Heart right ventricle (tissue), 16 donors: ENCODE measurements at regions not wholly inside any gene's neighbourhood (a gene's known extent, or its start where the extent isn't known, plus 50 kb on each side); places are given as distances from the start of the nearest gene placed in this dataset.

Experiments used
- ATAC-seq, 8 donors: fragments of 200-7000 bp; cut with Tn5 transposase; one replicate each; pipeline ENCODE4 v1.9.1; 2020; ENCODE audit warnings: mild to moderate bottlenecking in 8 of 8, moderate library complexity in 8 of 8, moderate number of reproducible peaks in 1 of 8
- DNase-seq, 2 donors: peaks; one replicate each; pipeline ENCODE4 v3.0.0-alpha.2; 2020
- H3K27ac ChIP-seq, 10 donors: fragments of 200-600 bp; sonication (generic) in 2 of 10; one replicate each; pipeline versions ENCODE4 v1.5.0 to v1.8.0; 2020 to 2022; ENCODE audit warnings: mild to moderate bottlenecking in 3 of 10
- H3K27me3 ChIP-seq, 7 donors: fragments of 200-600 bp; one replicate each; pipeline ENCODE4 v1.8.0; 2021 to 2022; ENCODE audit warnings: mild to moderate bottlenecking in 2 of 7
- H3K36me3 ChIP-seq, 9 donors: fragments of 200-600 bp; sonication (generic) in 1 of 9; one replicate each; pipeline versions ENCODE4 v1.5.0 to v1.8.0; 2020 to 2022; ENCODE audit warnings: mild to moderate bottlenecking in 2 of 9
- H3K4me1 ChIP-seq, 9 donors: fragments of 200-600 bp; sonication (generic) in 1 of 9; one replicate each; pipeline versions ENCODE4 v1.5.0 to v1.8.0; 2020 to 2022; ENCODE audit warnings: mild to moderate bottlenecking in 4 of 9
- H3K4me3 ChIP-seq, 10 donors: fragments of 200-600 bp; sonication (generic) in 2 of 10; one replicate each; pipeline versions ENCODE4 v1.5.0 to v1.8.0; 2020 to 2022; ENCODE audit warnings: mild to moderate bottlenecking in 7 of 10, moderate library complexity in 2 of 10
- H3K9me3 ChIP-seq, 11 donors: fragments of 200-600 bp in 10 of 11; sonication (generic) in 2 of 11; one replicate each; pipeline versions ENCODE4 v1.5.0 to v1.8.0; 2013 to 2022; ENCODE audit warnings: mild to moderate bottlenecking in 2 of 11, control low read depth in 1 of 11, moderate library complexity in 1 of 11
- CTCF ChIP-seq, 9 donors: fragments of 200-600 bp; sonication (generic) in 2 of 9; IDR thresholded peaks; one replicate each; pipeline versions ENCODE4 v1.5.0 to v1.8.0; 2021 to 2022; ENCODE audit warnings: antibody characterized with exemption in 9 of 9, mild to moderate bottlenecking in 5 of 9, moderate library complexity in 1 of 9
- WGBS, 2 donors: extraction: QIAGEN DNeasy Blood & Tissue Kit; methylation state at CpG; one replicate each; pipeline ENCODE4 v1.1.7; 2013; ENCODE audit warnings: inconsistent platforms in 1 of 2; 5-methylcytosine and 5-hydroxymethylcytosine counted together
- intact Hi-C, 10 donors: fragments of 100-400 bp; cut with DNase I; formaldehyde crosslinking; loops; one replicate each; pipeline versions ENCODE4 v1.11.1 to v1.14.2; 2022
- donor health status: Arrhythmogenic right ventricular cardiomyopathy.
- donor health status: ischemic (EF 13 %, LVEDD 7.1; RV severe dilation, severe dysfunction).
- donor health status: healthy with polysubstance abuse.
- donor health status: DM: no; HTN: yes; CAD: no.
- donor health status: DM: no; HTN: no; CAD: no.
- donor health status: ischemic (EF 25% LVEDD 6.9; RV normal size, moderate dysfunction).
- donor health status: ischemic (EF 25% LVEDD 5.7; RV mildly dilated, moderate dysfunction).
- donor health status: healthy.
- donor health status: DM: yes; HTN: yes; CAD: no.
- donor health status: Ischemic cardiomyopathy.
- donor health status: ischemic (EF 35%, LVEDD 5.7; RV mildly dilated, moderate dysfunction).
- donor health status: nonischemic (EF 11% LVEDD 7.7; RV severe dilation, severe dysfunction).
- donor health status: DM: yes; HTN: yes; CAD: no.
- donor health status: PGD.
- donor health status: ischemic (EF 29% LVEDD 5.4; RV normal size, mild dysfunction).
- donor health status: nonischemic (EF 23%, LVEDD 6.1; RV moderate dilation, normal function).

- H3K9me3 ChIP-seq: peaks cover 0 to 12% (median 0%) of the 10 kb centered on the region in 11 donors
- H3K4me1 ChIP-seq: no peaks in the 10 kb centered on the region
- no peak for ATAC-seq
- intact Hi-C loops: no loop called here
- no peak overlapping the region for H3K27ac ChIP-seq
- TF ChIP-seq CTCF (IDR thresholded peaks at IDR 0.05): no peak
- H3K4me3 ChIP-seq: no peak overlapping the region
- H3K27me3 ChIP-seq: no peaks in the 10 kb centered on the region
- no peaks in the 10 kb centered on the region for H3K36me3 ChIP-seq
- DNase-seq: no peak
- 78% methylated on average over 3 of the region's 3 CpGs for WGBS, 2 donors
These were observed 713.0 kb upstream of the LRRC4C start for GRCh38 chr11:42172441-42172840.

GRCh38 chr11:42175203-42175602 is 715.8 kb upstream of the LRRC4C start:
- intact Hi-C loops: no loop called here
- ATAC-seq: no peak
- no peak overlapping the region for H3K4me3 ChIP-seq
- no peak overlapping the region for H3K27ac ChIP-seq
- H3K36me3 ChIP-seq: no peaks in the 10 kb centered on the region
- no peak for TF ChIP-seq CTCF (IDR thresholded peaks at IDR 0.05)
- DNase-seq: no peak
- H3K4me1 ChIP-seq: no peaks in the 10 kb centered on the region
- WGBS, 2 donors: 85 to 88% methylated on average over 1 of the region's 1 CpG
- H3K27me3 ChIP-seq: no peaks in the 10 kb centered on the region
- H3K9me3 ChIP-seq: peaks cover 0 to 12% (median 0%) of the 10 kb centered on the region in 11 donors

- TF ChIP-seq CTCF (IDR thresholded peaks at IDR 0.05): no peak
- Histone ChIP-seq H3K27ac (no peak overlapping the region), H3K27me3 (no peaks in the 10 kb centered on the region), H3K36me3 (no peaks in the 10 kb centered on the region), H3K9me3 (peaks cover 0 to 12% (median 0%) of the 10 kb centered on the region in 11 donors), H3K4me1 (no peaks in the 10 kb centered on the region), H3K4me3 (no peak overlapping the region)
- DNase-seq (no peak), ATAC-seq (no peak)
- intact Hi-C loops: no loop called here
- whole genome bisulfite sequencing, 2 donors: 25 to 46% methylated on average over 2 of the region's 2 CpGs
These were observed 719.8 kb upstream of the LRRC4C start for GRCh38 chr11:42179216-42179615.

GRCh38 chr11:42195289-42196013 is 736.0 kb upstream of the LRRC4C start:
- 44% methylated on average over 3 of the region's 3 CpGs for WGBS, 2 donors
- no peak overlapping the region for H3K4me3 ChIP-seq
- no peak for DNase-seq
- no peak for TF ChIP-seq CTCF (IDR thresholded peaks at IDR 0.05)
- no peak for ATAC-seq
- H3K27ac ChIP-seq: no peak overlapping the region
- no peaks in the 10 kb centered on the region for H3K4me1 ChIP-seq
- intact Hi-C loops: no loop called here
- no peaks in the 10 kb centered on the region for H3K36me3 ChIP-seq
- H3K27me3 ChIP-seq: no peaks in the 10 kb centered on the region
- peaks cover 0 to 18% (median 0%) of the 10 kb centered on the region in 11 donors for H3K9me3 ChIP-seq
